BE2C (cell line): ENCODE measurements at regions not wholly inside any gene's neighbourhood (a gene's known extent, or its start where the extent isn't known, plus 50 kb on each side); places are given as distances from the start of the nearest gene placed in this dataset.

Experiments
- DNase-seq: peaks from one replicate; pipeline ENCODE4 v3.0.0-alpha.2; 2020
- H3K27me3 ChIP-seq: fragments of 250-450 bp; sonication (Bioruptor Pico); 2 replicates; pipeline ENCODE4 v1.5.1; 2020; ENCODE audit warnings: mild to moderate bottlenecking
- H3K36me3 ChIP-seq: fragments of 250-450 bp; sonication (Bioruptor Pico); 2 replicates; pipeline ENCODE4 v1.5.1; 2020; ENCODE audit warnings: mild to moderate bottlenecking
- H3K4me1 ChIP-seq: fragments of 250-450 bp; sonication (Bioruptor Pico); 2 replicates; pipeline ENCODE4 v1.5.1; 2020
- H3K4me3 ChIP-seq: 2 replicates; pipeline ENCODE4 v1.5.1; 2011; ENCODE audit warnings: low read depth, low read length
- H3K9me3 ChIP-seq: fragments of 250-450 bp; sonication (Bioruptor Pico); 2 replicates; pipeline ENCODE4 v1.5.1; 2020
- TF ChIP-seq, protein P1 (sequence below): IDR thresholded peaks from 2 replicates; pipeline ENCODE4 v1.5.1; 2012; ENCODE audit warnings: mild to moderate bottlenecking, low read depth, low read length

GRCh38 chr3:43196721-43197120 lies 89.6 kb upstream of the SNRK start:
- DNase-seq, result no peak
- H3K27me3 ChIP-seq, result no peaks in the 10 kb centered on the region
- H3K9me3 ChIP-seq, result no peaks in the 10 kb centered on the region
- H3K36me3 ChIP-seq, result no peaks in the 10 kb centered on the region
- H3K4me3 ChIP-seq, result no peak overlapping the region
- no peaks in the 10 kb centered on the region for H3K4me1 ChIP-seq
- TF ChIP-seq, protein P1, sequence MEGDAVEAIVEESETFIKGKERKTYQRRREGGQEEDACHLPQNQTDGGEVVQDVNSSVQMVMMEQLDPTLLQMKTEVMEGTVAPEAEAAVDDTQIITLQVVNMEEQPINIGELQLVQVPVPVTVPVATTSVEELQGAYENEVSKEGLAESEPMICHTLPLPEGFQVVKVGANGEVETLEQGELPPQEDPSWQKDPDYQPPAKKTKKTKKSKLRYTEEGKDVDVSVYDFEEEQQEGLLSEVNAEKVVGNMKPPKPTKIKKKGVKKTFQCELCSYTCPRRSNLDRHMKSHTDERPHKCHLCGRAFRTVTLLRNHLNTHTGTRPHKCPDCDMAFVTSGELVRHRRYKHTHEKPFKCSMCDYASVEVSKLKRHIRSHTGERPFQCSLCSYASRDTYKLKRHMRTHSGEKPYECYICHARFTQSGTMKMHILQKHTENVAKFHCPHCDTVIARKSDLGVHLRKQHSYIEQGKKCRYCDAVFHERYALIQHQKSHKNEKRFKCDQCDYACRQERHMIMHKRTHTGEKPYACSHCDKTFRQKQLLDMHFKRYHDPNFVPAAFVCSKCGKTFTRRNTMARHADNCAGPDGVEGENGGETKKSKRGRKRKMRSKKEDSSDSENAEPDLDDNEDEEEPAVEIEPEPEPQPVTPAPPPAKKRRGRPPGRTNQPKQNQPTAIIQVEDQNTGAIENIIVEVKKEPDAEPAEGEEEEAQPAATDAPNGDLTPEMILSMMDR, result no peak

DNA sequence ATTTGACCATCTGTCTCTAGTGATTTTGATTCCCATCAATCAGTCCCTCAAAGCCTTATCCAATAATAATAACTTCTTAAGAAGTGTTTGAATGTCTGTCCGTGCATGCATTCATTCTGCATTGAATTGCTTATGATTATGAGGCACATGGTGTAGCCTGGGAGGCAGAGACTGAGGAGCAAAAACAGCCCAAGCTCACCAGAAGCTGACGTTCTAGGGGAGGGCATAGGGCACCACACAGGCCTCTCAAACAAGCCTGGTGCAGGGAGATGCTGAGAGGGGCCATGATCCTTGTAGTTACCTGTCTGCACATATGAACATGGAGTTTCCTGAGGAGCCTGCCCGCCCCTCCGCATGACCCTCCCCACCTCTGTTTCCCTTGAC lies 89.2 kb upstream of the POMGNT2 start:
- no peaks in the 10 kb centered on the region for H3K9me3 ChIP-seq
- TF ChIP-seq, protein P1, result no peak

DNA sequence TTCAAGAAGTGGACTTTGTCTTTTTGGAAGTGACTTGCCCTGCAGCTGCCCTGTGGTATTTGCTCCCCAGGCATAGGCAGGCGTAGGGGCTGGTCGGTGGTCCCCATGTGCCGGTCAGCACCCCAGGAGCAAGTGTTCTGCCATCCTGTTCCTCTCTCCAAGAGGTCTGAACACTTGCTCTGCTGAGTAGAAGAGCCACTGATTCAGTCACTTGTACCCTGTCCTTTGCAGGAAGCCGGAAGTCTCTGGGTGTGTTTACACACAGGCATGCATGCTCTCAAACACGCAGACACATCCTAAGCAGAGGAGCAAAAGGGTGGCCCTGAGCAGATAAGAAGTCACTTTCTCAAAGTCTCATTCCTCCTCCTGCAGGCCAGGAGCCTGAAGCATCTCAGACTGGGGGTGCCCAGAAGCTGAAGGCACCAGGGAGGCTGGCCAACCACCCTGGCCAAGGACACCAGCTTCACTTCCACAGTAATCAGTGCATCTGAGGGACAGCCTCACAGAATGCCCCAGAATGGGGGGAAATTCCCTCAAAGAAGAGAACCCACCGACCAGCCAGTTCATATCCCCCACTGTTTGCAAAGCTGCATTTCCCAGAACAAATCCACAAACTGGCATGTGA lies 88.7 kb upstream of the POMGNT2 start:
- no peak for DNase-seq
- H3K4me3 ChIP-seq, result no peak overlapping the region
- H3K27me3 ChIP-seq, result no peaks in the 10 kb centered on the region
- no peaks in the 10 kb centered on the region for H3K36me3 ChIP-seq
- TF ChIP-seq, protein P1, result no peak
- no peaks in the 10 kb centered on the region for H3K4me1 ChIP-seq
- H3K9me3 ChIP-seq, result no peaks in the 10 kb centered on the region

More for the DNA sequence above, 89.2 kb upstream of the POMGNT2 start:
- no peaks in the 10 kb centered on the region for H3K4me1 ChIP-seq
- H3K27me3 ChIP-seq, result no peaks in the 10 kb centered on the region
- H3K36me3 ChIP-seq, result no peaks in the 10 kb centered on the region
- no peak overlapping the region for H3K4me3 ChIP-seq
- DNase-seq, result no peak

DNA sequence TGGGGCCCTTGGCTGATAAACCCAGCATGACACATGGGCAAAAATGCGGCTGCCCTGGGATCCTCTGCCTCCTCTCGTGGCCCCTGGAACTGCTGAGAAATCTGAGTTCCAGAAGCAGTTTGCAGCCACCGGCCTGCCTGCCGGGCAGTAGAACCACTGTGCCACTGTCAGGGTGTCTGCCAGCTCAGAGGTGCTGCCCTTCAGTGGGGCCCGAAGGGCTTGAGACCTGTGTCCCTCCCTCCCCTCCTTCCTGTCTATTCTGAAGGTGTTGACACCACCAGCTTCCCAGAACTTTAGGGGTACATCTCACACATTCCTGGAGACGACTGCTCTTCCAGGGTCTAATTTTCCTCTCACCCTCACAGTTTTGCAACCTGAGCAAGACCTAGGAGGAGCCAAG lies 88.2 kb upstream of the POMGNT2 start:
- no peak for DNase-seq
- Histone ChIP-seq H3K9me3 (no peaks in the 10 kb centered on the region), H3K36me3 (no peaks in the 10 kb centered on the region), H3K4me3 (no peak overlapping the region), H3K27me3 (no peaks in the 10 kb centered on the region), H3K4me1 (no peaks in the 10 kb centered on the region)
- TF ChIP-seq, protein P1, result no peak

DNA sequence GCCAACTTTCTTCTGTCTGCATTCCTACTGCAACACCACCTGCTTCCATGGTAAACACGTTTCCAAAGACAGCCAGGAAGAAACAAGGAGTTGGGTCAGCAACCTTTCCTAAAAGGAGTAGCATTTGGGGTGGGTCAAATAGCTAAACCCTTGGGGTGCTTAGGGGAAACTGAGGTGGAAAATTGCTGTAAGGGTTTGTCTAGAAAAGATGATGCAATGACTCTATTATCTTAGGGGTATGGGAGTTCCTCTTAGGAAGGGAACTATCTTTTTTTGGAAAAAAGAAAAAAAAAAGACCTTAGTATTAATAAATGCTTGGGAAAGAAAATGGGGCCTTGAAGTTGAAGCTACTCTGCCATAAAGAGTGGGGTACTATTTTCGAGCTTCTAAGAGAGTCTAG lies 86.1 kb upstream of the POMGNT2 start:
- no peak overlapping the region for H3K4me3 ChIP-seq
- no peaks in the 10 kb centered on the region for H3K4me1 ChIP-seq
- no peaks in the 10 kb centered on the region for H3K36me3 ChIP-seq
- TF ChIP-seq, protein P1, result no peak
- DNase-seq, result no peak
- H3K27me3 ChIP-seq, result no peaks in the 10 kb centered on the region
- H3K9me3 ChIP-seq, result no peaks in the 10 kb centered on the region

- no peaks in the 10 kb centered on the region for H3K36me3 ChIP-seq
- H3K9me3 ChIP-seq, result no peaks in the 10 kb centered on the region
- H3K4me3 ChIP-seq, result no peak overlapping the region
- H3K27me3 ChIP-seq, result no peaks in the 10 kb centered on the region
- DNase-seq, result no peak
- TF ChIP-seq, protein P1, result no peak
- H3K4me1 ChIP-seq, result no peaks in the 10 kb centered on the region
Observed at GRCh38 chr3:43191116-43191515, 85.2 kb upstream of the POMGNT2 start.
